Endothelial cell of umbilical vein (primary cell): ENCODE measurements at regions not wholly inside any gene's neighbourhood (a gene's known extent, or its start where the extent isn't known, plus 50 kb on each side); places are given as distances from the start of the nearest gene placed in this dataset.

Source experiments
- BruUV-seq: library from RNA; stranded (reverse); fragments of 400-500 nt; replicated peaks from 2 replicates; lab custom pipeline; 2021; lab: Mats Ljungman, UMichigan
- CTCF ChIA-PET: fragments of 300-600, 350-600 bp; sonication (Branson Sonifier 250); formaldehyde crosslinking; loops from one replicate; lab custom pipeline; 2021; ENCODE audit warnings: antibody characterized with exemption, inconsistent platforms; lab: Charles Lee
- POLR2A ChIA-PET: fragments of 300-600, 350-600 bp; sonication (Branson Sonifier 250); formaldehyde crosslinking; loops from one replicate; lab custom pipeline; 2021; ENCODE audit warnings: antibody characterized with exemption, inconsistent platforms; lab: Charles Lee
- DNase-seq: peaks from one replicate; pipeline ENCODE4 v3.0.0-alpha.2; 2011; ENCODE audit warnings: low read depth, low spot score
- FAIRE-seq: peaks from 2 replicates; lab custom pipeline; 2011; peaks lifted over from hg19 to GRCh38; lab: Jason Lieb, UNC
- H2AFZ ChIP-seq: 2 replicates; pipeline ENCODE4 v1.6.0; 2012; ENCODE audit warnings: low read depth, low read length, control low read depth, inconsistent platforms
- H3K27ac ChIP-seq: 2 replicates; pipeline ENCODE4 v1.5.1; 2011; ENCODE audit warnings: low read depth, mild to moderate bottlenecking, control low read depth, low read length, moderate library complexity; ENCODE audit not compliant: insufficient read depth
- H3K27me3 ChIP-seq, 2 experiments: 2 replicates each; pipeline versions ENCODE4 v1.6.0 to v1.6.1; 2011; ENCODE audit warnings: low read length in 2 of 2, mixed read lengths in 1 of 2; ENCODE audit not compliant: control insufficient read depth in 2 of 2, insufficient read depth in 2 of 2
- H3K36me3 ChIP-seq, 2 experiments: 2 replicates in 1 of 2; 3 replicates in 1 of 2; pipeline ENCODE4 v1.5.1; 2011; ENCODE audit warnings: low read length in 2 of 2, mild to moderate bottlenecking in 1 of 2, moderate library complexity in 1 of 2; ENCODE audit not compliant: control insufficient read depth in 2 of 2, insufficient read depth in 2 of 2; ENCODE audit errors: extremely low read depth in 1 of 2
- H3K4me1 ChIP-seq: 3 replicates; pipeline ENCODE4 v1.5.1; 2011; ENCODE audit warnings: mild to moderate bottlenecking, low read length; ENCODE audit not compliant: control insufficient read depth, insufficient read depth; ENCODE audit errors: extremely low read depth
- H3K4me2 ChIP-seq: 2 replicates; pipeline ENCODE4 v1.6.1; 2011; ENCODE audit warnings: low read length, control low read depth, mixed read lengths; ENCODE audit not compliant: insufficient read depth
- H3K4me3 ChIP-seq, 3 experiments: fragments of 200-600 bp in 1 of 3; sonication (generic), shearing (Covaris generic) in 1 of 3; replicated peaks in 1 of 3; 2 replicates each; pipeline ENCODE4 v1.5.1; 2011 to 2016; ENCODE audit warnings: control low read depth in 3 of 3, low read length in 3 of 3, mild to moderate bottlenecking in 2 of 3, inconsistent platforms in 1 of 3, low read depth in 1 of 3, moderate library complexity in 1 of 3; ENCODE audit not compliant: insufficient read depth in 1 of 3
- H3K79me2 ChIP-seq: 2 replicates; pipeline ENCODE4 v1.6.0; 2012; ENCODE audit warnings: low read length, inconsistent platforms; ENCODE audit not compliant: control insufficient read depth, insufficient read depth
- H3K9ac ChIP-seq: replicated peaks from 2 replicates; pipeline ENCODE3; 2011; ENCODE audit warnings: low read length, control low read depth; ENCODE audit not compliant: insufficient read depth; ENCODE audit errors: extremely low read depth
- H3K9me1 ChIP-seq: replicated peaks from 3 replicates; pipeline ENCODE4 v1.6.0; 2011; ENCODE audit warnings: mild to moderate bottlenecking, low read length; ENCODE audit not compliant: control insufficient read depth, insufficient read depth; ENCODE audit errors: extremely low read depth
- H3K9me3 ChIP-seq: replicated peaks from 2 replicates; pipeline ENCODE4 v1.5.1; 2012; ENCODE audit warnings: low read length, inconsistent platforms; ENCODE audit not compliant: control insufficient read depth, insufficient read depth
- H4K20me1 ChIP-seq: replicated peaks from 2 replicates; pipeline ENCODE3; 2011; ENCODE audit warnings: mild to moderate bottlenecking, low read length; ENCODE audit not compliant: control insufficient read depth, insufficient read depth; ENCODE audit errors: extremely low read depth
- EZH2 ChIP-seq: IDR thresholded peaks from 2 replicates; pipeline ENCODE4 v1.6.1; 2012; ENCODE audit warnings: borderline replicate concordance, low read depth, mild to moderate bottlenecking, moderate library complexity, low read length, inconsistent platforms; ENCODE audit not compliant: severe bottlenecking
- FOS ChIP-seq: IDR thresholded peaks from 2 replicates; pipeline ENCODE4 v1.6.1; 2011; ENCODE audit warnings: mild to moderate bottlenecking, low read length, moderate library complexity, borderline replicate concordance; ENCODE audit not compliant: insufficient read depth
- GATA2 ChIP-seq: IDR thresholded peaks from 2 replicates; pipeline ENCODE4 v1.7.0; 2011; ENCODE audit warnings: low read depth, mild to moderate bottlenecking, moderate library complexity, mixed read lengths, low read length; ENCODE audit not compliant: insufficient read length, insufficient read depth
- JUN ChIP-seq: IDR thresholded peaks from 2 replicates; pipeline ENCODE4 v1.6.1; 2011; ENCODE audit warnings: borderline replicate concordance, low read depth; ENCODE audit not compliant: insufficient read length, insufficient read depth
- MYC ChIP-seq: IDR thresholded peaks from one replicate; pipeline ENCODE4 v1.6.1; 2011; ENCODE audit warnings: mild to moderate bottlenecking, low read depth, low read length
- POLR2A ChIP-seq: IDR thresholded peaks from 2 replicates; pipeline ENCODE4 v1.6.1; 2012; ENCODE audit warnings: low read depth, mild to moderate bottlenecking, control low read depth, low read length
- POLR2AphosphoS5 ChIP-seq: IDR thresholded peaks from 2 replicates; pipeline ENCODE4 v1.6.1; 2012; ENCODE audit warnings: low read depth, mild to moderate bottlenecking, control low read depth, low read length, moderate library complexity; ENCODE audit not compliant: insufficient read depth
- dilution Hi-C: fragments of 300-500 bp; cut with MboI; formaldehyde crosslinking; loops from one replicate; pipeline ENCODE4 v1.15.0; 2019; ENCODE audit warnings: low sequenced_read_pairs; ENCODE audit not compliant: extremely low pct_ligation_motif_present
- intact Hi-C: fragments of 100-400 bp; cut with micrococcal nuclease; formaldehyde crosslinking; loops from one replicate; pipeline ENCODE4 v1.10.0; 2022
- TF ChIP-seq, protein P1 (sequence below): IDR thresholded peaks from 2 replicates; pipeline ENCODE4 v1.6.1; 2011; ENCODE audit not compliant: insufficient read depth, insufficient read length
- TF ChIP-seq, protein P2 (sequence below), 2 donors: IDR thresholded peaks; 1 replicate in 1 of 2; 2 replicates in 1 of 2; pipeline ENCODE4 v1.5.1; 2011; ENCODE audit warnings: low read length in 2 of 2, mild to moderate bottlenecking in 2 of 2, moderate library complexity in 2 of 2, control low read depth in 1 of 2, inconsistent platforms in 1 of 2, low read depth in 1 of 2; ENCODE audit not compliant: insufficient read depth in 1 of 2; ENCODE audit errors: extremely low read depth in 1 of 2

DNA sequence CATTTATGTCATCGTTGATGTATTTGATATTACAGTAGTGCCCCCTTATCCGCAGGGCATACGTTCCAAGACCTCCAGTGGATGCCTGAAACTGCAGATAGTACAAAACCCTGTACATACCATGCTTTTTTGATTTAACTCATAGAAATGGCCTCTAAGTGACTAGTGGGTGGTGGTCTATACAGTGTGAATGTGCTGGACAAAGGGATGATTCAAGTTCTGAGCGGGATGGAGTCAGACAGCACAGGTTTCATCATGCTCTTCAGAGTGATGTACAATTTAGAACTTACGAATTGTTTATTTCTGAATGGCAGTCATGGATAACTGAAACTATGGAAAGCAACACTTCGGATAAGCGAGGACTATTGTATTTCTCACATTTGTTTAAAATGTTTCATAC is 473.1 kb upstream of the FANCL start:
- FAIRE-seq (no peak), DNase-seq (no peak)
- ChIA-PET CTCF (interaction anchor here (1.4 kb wide), 1 partner anchor 8 kb away, joined by 3 read pairs; no protein-coding TSS in a partner anchor), POLR2A (no interaction called here)
- Histone ChIP-seq H3K4me1 (no peaks in the 10 kb centered on the region), H3K9me1 (no peaks in the 10 kb centered on the region), H2AFZ (no peak overlapping the region), H3K4me2 (no peak overlapping the region), H3K79me2 (no peaks in the 10 kb centered on the region), H4K20me1 (no peaks in the 10 kb centered on the region), H3K9ac (no peak overlapping the region), H3K36me3 (no peaks in the 10 kb centered on the region), H3K9me3 (no peaks in the 10 kb centered on the region), H3K27me3 (no peaks in the 10 kb centered on the region), H3K27ac (no peak overlapping the region), H3K4me3 (no peak overlapping the region)
- BruUV-seq = no TSS peak
- intact Hi-C loops (no loop called here), dilution Hi-C loops (no loop called here)
- TF ChIP-seq EZH2 = no peak
- TF ChIP-seq, protein P1, sequence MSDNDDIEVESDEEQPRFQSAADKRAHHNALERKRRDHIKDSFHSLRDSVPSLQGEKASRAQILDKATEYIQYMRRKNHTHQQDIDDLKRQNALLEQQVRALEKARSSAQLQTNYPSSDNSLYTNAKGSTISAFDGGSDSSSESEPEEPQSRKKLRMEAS = no peak
- TF ChIP-seq POLR2A = no peak
- no peak for TF ChIP-seq GATA2
- no peak for TF ChIP-seq POLR2AphosphoS5
- no peak for TF ChIP-seq JUN
- TF ChIP-seq FOS = no peak
- TF ChIP-seq, protein P2, sequence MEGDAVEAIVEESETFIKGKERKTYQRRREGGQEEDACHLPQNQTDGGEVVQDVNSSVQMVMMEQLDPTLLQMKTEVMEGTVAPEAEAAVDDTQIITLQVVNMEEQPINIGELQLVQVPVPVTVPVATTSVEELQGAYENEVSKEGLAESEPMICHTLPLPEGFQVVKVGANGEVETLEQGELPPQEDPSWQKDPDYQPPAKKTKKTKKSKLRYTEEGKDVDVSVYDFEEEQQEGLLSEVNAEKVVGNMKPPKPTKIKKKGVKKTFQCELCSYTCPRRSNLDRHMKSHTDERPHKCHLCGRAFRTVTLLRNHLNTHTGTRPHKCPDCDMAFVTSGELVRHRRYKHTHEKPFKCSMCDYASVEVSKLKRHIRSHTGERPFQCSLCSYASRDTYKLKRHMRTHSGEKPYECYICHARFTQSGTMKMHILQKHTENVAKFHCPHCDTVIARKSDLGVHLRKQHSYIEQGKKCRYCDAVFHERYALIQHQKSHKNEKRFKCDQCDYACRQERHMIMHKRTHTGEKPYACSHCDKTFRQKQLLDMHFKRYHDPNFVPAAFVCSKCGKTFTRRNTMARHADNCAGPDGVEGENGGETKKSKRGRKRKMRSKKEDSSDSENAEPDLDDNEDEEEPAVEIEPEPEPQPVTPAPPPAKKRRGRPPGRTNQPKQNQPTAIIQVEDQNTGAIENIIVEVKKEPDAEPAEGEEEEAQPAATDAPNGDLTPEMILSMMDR (IDR thresholded peaks at IDR 0.05; ENCODE audit: extremely low read depth in 1 of 2, insufficient read depth in 1 of 2, low read depth in 1 of 2, low read length in 2 of 2) = no peak
- no peak for TF ChIP-seq MYC
